ENCODE measurements at regions not wholly inside any gene's neighbourhood (a gene's known extent, or its start where the extent isn't known, plus 50 kb on each side); places are given as distances from the start of the nearest gene placed in this dataset.

DNA sequence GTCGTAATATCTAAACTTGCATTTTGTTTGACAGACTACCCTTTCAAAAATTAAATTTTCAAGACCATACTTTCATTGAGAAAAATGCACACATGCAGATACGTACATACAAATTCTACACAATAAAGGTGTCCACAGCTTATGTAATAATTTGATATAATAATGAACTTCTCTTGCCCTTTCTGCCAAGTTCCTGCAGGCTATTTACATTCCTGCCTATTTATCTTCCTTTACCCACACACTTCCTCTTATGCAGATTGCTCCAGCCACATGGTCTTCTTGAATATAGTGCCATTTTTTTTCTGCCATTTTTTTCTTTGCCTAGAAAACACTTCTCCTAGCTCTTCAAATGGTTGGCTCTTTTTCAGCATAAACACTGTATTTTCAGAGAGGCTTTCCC, 826.9 kb upstream of the CDH8 start:
- H2AFZ ChIP-seq (ENCODE audit: low read length) = no peak overlapping the region

DNA sequence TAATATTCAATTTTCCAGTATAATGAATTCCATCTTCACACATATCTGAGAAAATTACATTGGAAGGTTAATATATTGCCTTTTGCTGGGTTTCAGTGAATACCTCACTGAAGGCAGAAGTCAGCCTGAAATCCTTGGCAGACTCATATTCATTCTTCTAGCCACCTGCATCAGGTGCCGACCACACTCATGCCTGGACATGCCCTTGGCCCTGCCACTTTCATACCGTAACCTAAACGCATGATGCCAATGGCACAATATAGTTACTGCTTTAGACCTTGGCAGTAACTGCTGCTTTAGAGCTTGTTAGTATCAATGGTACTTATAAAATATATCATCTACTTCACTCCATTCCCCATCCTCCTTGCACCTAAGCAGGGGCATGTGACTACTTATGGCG, 817.6 kb upstream of the CDH8 start:
- no peaks in the 10 kb centered on the region for H3K4me1 ChIP-seq (ENCODE audit: low read length)
- H3F3A ChIP-seq (ENCODE audit: insufficient read depth, low read length) = no peaks in the 10 kb centered on the region
- no peak overlapping the region for H2AFZ ChIP-seq (ENCODE audit: low read length)
- TF ChIP-seq EZH2 (optimal IDR thresholded peaks at IDR 0.05; ENCODE audit: low read depth, low read length) (no peak), EZH2phosphoT487 (IDR thresholded peaks at IDR 0.05; ENCODE audit: low read length) (no peak)
- TF ChIP-seq, protein P1, sequence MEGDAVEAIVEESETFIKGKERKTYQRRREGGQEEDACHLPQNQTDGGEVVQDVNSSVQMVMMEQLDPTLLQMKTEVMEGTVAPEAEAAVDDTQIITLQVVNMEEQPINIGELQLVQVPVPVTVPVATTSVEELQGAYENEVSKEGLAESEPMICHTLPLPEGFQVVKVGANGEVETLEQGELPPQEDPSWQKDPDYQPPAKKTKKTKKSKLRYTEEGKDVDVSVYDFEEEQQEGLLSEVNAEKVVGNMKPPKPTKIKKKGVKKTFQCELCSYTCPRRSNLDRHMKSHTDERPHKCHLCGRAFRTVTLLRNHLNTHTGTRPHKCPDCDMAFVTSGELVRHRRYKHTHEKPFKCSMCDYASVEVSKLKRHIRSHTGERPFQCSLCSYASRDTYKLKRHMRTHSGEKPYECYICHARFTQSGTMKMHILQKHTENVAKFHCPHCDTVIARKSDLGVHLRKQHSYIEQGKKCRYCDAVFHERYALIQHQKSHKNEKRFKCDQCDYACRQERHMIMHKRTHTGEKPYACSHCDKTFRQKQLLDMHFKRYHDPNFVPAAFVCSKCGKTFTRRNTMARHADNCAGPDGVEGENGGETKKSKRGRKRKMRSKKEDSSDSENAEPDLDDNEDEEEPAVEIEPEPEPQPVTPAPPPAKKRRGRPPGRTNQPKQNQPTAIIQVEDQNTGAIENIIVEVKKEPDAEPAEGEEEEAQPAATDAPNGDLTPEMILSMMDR (IDR thresholded peaks at IDR 0.05; ENCODE audit: low read length) = no peak
- no peaks in the 10 kb centered on the region for H3K9me3 ChIP-seq (replicated peaks; ENCODE audit: insufficient read depth, low read length)
- no peak overlapping the region for H3K27ac ChIP-seq (ENCODE audit: low read length)
- H3K27me3 ChIP-seq (replicated peaks; ENCODE audit: insufficient read depth, low read length) = no peaks in the 10 kb centered on the region
- no peaks in the 10 kb centered on the region for H3K9me2 ChIP-seq (replicated peaks; ENCODE audit: insufficient read depth, low read length)
- H3K36me3 ChIP-seq (replicated peaks; ENCODE audit: insufficient read depth, low read length) = no peaks in the 10 kb centered on the region
- no peak overlapping the region for H3K4me2 ChIP-seq (ENCODE audit: low read depth, low read length)
- DNase-seq = no peak
- H3K79me2 ChIP-seq (ENCODE audit: low read length) = no peaks in the 10 kb centered on the region
- H3K9ac ChIP-seq (ENCODE audit: low read length) = no peak overlapping the region
- no peaks in the 10 kb centered on the region for H4K20me1 ChIP-seq (ENCODE audit: insufficient read depth, low read length)
- H3K4me3 ChIP-seq (ENCODE audit: low read length) = no peak overlapping the region

More for the DNA sequence above, 826.9 kb upstream of the CDH8 start:
- no peaks in the 10 kb centered on the region for H3K4me1 ChIP-seq (ENCODE audit: low read length)
- DNase-seq = no peak
- no peaks in the 10 kb centered on the region for H3K36me3 ChIP-seq (replicated peaks; ENCODE audit: insufficient read depth, low read length)
- H3K27me3 ChIP-seq (replicated peaks; ENCODE audit: insufficient read depth, low read length) = no peaks in the 10 kb centered on the region
- no peak overlapping the region for H3K4me3 ChIP-seq (ENCODE audit: low read length)
- H4K20me1 ChIP-seq (ENCODE audit: insufficient read depth, low read length) = no peaks in the 10 kb centered on the region
- H3K79me2 ChIP-seq (ENCODE audit: low read length) = no peaks in the 10 kb centered on the region
- no peaks in the 10 kb centered on the region for H3K9me3 ChIP-seq (replicated peaks; ENCODE audit: insufficient read depth, low read length)
- H3K9me2 ChIP-seq (replicated peaks; ENCODE audit: insufficient read depth, low read length) = no peaks in the 10 kb centered on the region
- TF ChIP-seq EZH2 (optimal IDR thresholded peaks at IDR 0.05; ENCODE audit: low read depth, low read length) (no peak), EZH2phosphoT487 (IDR thresholded peaks at IDR 0.05; ENCODE audit: low read length) (no peak)
- TF ChIP-seq, protein P1 (IDR thresholded peaks at IDR 0.05; ENCODE audit: low read length) = no peak
- no peaks in the 10 kb centered on the region for H3F3A ChIP-seq (ENCODE audit: insufficient read depth, low read length)
- H3K9ac ChIP-seq (ENCODE audit: low read length) = no peak overlapping the region
- no peak overlapping the region for H3K4me2 ChIP-seq (ENCODE audit: low read depth, low read length)
- H3K27ac ChIP-seq (ENCODE audit: low read length) = no peak overlapping the region

DNA sequence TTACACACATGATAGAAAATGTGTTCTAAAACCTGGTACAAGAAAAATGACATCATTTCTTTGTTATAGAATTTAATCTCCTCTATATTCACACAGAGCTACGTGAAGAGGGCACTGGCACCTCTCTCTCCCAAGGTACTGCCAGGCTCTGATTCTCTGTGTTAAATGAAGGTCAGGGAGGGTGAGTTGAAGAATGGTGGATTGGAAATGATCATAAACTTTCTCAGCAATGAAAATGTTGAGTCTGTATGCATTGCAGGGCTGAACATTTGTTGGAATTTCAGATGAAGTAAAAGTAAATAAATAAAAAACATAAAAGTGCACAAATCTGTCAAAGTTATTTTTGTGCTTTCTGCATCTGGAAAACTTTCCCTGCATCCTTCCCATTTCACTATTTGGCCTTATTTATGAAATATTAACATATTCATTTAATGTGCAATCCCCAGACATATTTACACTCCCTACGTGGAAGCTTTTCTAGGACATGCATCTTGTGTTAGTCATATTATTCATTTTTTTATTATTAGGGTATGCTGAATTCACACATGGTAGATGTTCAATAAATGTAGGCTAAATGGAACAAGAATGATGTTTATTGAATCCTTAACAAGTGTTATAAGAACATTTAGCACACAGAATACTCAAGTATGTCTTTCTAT, 810.3 kb upstream of the CDH8 start:
- H3K79me2 ChIP-seq (ENCODE audit: low read length) = no peaks in the 10 kb centered on the region
- no peaks in the 10 kb centered on the region for H3K4me1 ChIP-seq (ENCODE audit: low read length)
- H3K9ac ChIP-seq (ENCODE audit: low read length) = no peak overlapping the region
- 0 out of 2 replicates have a peak, but pooled peaks cover 2% of the 10 kb centered on the region for H3K36me3 ChIP-seq (replicated peaks; ENCODE audit: insufficient read depth, low read length)
- H4K20me1 ChIP-seq (ENCODE audit: insufficient read depth, low read length) = no peaks in the 10 kb centered on the region
- no peaks in the 10 kb centered on the region for H3K9me2 ChIP-seq (replicated peaks; ENCODE audit: insufficient read depth, low read length)
- H3K9me3 ChIP-seq (replicated peaks; ENCODE audit: insufficient read depth, low read length) = no peaks in the 10 kb centered on the region
- no peak overlapping the region for H3K4me3 ChIP-seq (ENCODE audit: low read length)
- TF ChIP-seq EZH2phosphoT487 (IDR thresholded peaks at IDR 0.05; ENCODE audit: low read length) (no peak), EZH2 (optimal IDR thresholded peaks at IDR 0.05; ENCODE audit: low read depth, low read length) (no peak)
- TF ChIP-seq, protein P1 (IDR thresholded peaks at IDR 0.05; ENCODE audit: low read length) = no peak
- H2AFZ ChIP-seq (ENCODE audit: low read length) = no peak overlapping the region
- no peak for DNase-seq
- H3K27me3 ChIP-seq (replicated peaks; ENCODE audit: insufficient read depth, low read length) = no peaks in the 10 kb centered on the region
- H3K27ac ChIP-seq (ENCODE audit: low read length) = no peak overlapping the region
- no peaks in the 10 kb centered on the region for H3F3A ChIP-seq (ENCODE audit: insufficient read depth, low read length)
- no peak overlapping the region for H3K4me2 ChIP-seq (ENCODE audit: low read depth, low read length)
